ENCODE measurements at regions not wholly inside any gene's neighbourhood (a gene's known extent, or its start where the extent isn't known, plus 50 kb on each side); places are given as distances from the start of the nearest gene placed in this dataset.

- no peaks in the 10 kb centered on the region for H3K9me3 ChIP-seq (ENCODE audit: control insufficient read depth, low read depth, low read length)
- H2BK20ac ChIP-seq (ENCODE audit: low read depth, low read length, poor library complexity, severe bottlenecking): no peak overlapping the region
- no peaks in the 10 kb centered on the region for H3K79me2 ChIP-seq (ENCODE audit: insufficient read depth, low read length)
- no peak overlapping the region for H2AFZ ChIP-seq (ENCODE audit: low read length)
- H3K27me3 Mint-ChIP-seq (ENCODE audit: low read depth): peaks cover 5% of the 10 kb centered on the region
- no CpG with 5 or more reads among the region's 13 CpGs for WGBS (ENCODE audit: extremely low coverage, insufficient read length, low lambda C conversion rate)
- no peak overlapping the region for H2BK12ac ChIP-seq (ENCODE audit: insufficient read length, low read depth, low read length)
- no peak overlapping the region for H3K14ac ChIP-seq (ENCODE audit: insufficient read depth, low read length)
- H3K9ac ChIP-seq (ENCODE audit: extremely low read depth, insufficient read length, low read length): no peak overlapping the region
- H2BK15ac ChIP-seq (ENCODE audit: low read depth, low read length): no peak overlapping the region
- H3K4me2 ChIP-seq (ENCODE audit: insufficient read depth, insufficient read length, low read length): no peak overlapping the region
- H3K23me2 ChIP-seq (ENCODE audit: insufficient read length, low read depth, low read length, poor library complexity, severe bottlenecking): no peaks in the 10 kb centered on the region
- H3K4ac ChIP-seq (ENCODE audit: low read depth, low read length): no peak overlapping the region
- H3K56ac ChIP-seq (ENCODE audit: insufficient read length, low read depth, low read length): no peak overlapping the region
- no peak overlapping the region for H3K27ac ChIP-seq (ENCODE audit: insufficient read length, low read depth, low read length)
- no peaks in the 10 kb centered on the region for H3K79me1 ChIP-seq (ENCODE audit: insufficient read depth, low read depth, low read length, poor library complexity, severe bottlenecking)
- H4K20me1 ChIP-seq (ENCODE audit: control insufficient read depth, insufficient read depth, insufficient read length): no peaks in the 10 kb centered on the region
- H2AK5ac ChIP-seq (ENCODE audit: insufficient read length, low read length): no peak overlapping the region
- H3K36me3 Mint-ChIP-seq (ENCODE audit: insufficient read depth in 1 of 3, low read depth in 3 of 3): peaks cover 1 to 4% (median 3%) of the 10 kb centered on the region in 3 experiments; a peak in 2 of 7 replicates
- no peaks in the 10 kb centered on the region for H3K27me3 ChIP-seq (ENCODE audit: insufficient read depth, low read length)
- H3K23ac ChIP-seq (ENCODE audit: insufficient read length, low read depth, low read length): no peak overlapping the region
- H4K8ac ChIP-seq (replicated peaks; ENCODE audit: insufficient read length, low read depth, low read length): no peak overlapping the region
- no peak overlapping the region for H4K5ac ChIP-seq (ENCODE audit: insufficient read length, low read depth, low read length)
- no peak overlapping the region for H2BK5ac ChIP-seq (ENCODE audit: insufficient read length, low read length)
- H2BK120ac ChIP-seq (ENCODE audit: low read depth, low read length, poor library complexity, severe bottlenecking): no peak overlapping the region
- H3T11ph ChIP-seq (ENCODE audit: low read length): no peak overlapping the region
- DNase-seq: no peak
- no peak overlapping the region for H4K91ac ChIP-seq (ENCODE audit: insufficient read length, low read depth, low read length)
- no peak overlapping the region for H3K18ac ChIP-seq (ENCODE audit: insufficient read length, low read depth, low read length)
- no peak overlapping the region for H3K27ac Mint-ChIP-seq
- H3K4me1 Mint-ChIP-seq: peaks cover 1 to 7% of the 10 kb centered on the region in 2 experiments; a peak in 3 of 4 replicates
- H3K4me3 Mint-ChIP-seq: no peak overlapping the region
- TF ChIP-seq CTCF (conservative IDR thresholded peaks at IDR 0.05): no peak
- peaks cover 56 to 62% of the 10 kb centered on the region in 2 experiments for H3K9me3 Mint-ChIP-seq
- no peaks in the 10 kb centered on the region for H3K4me1 ChIP-seq (ENCODE audit: insufficient read depth, low read length)
These were observed 520.4 kb downstream of the BCOR start for GRCh38 chrX:39577206-39577984.

Measured in H9 (cell line).